Brain microvascular endothelial cell (primary cell): ENCODE measurements at regions not wholly inside any gene's neighbourhood (a gene's known extent, or its start where the extent isn't known, plus 50 kb on each side); places are given as distances from the start of the nearest gene placed in this dataset.
"Not testable (repeated sequence)": the region's sequence is repeated elsewhere in the genome, so short reads cannot be mapped to it uniquely, and the experiment has no call there.

Experiments
- DNase-seq: peaks from one replicate; pipeline ENCODE4 v3.0.0-alpha.2; 2020
- H3K27ac ChIP-seq: fragments of 250-450 bp; sonication (Bioruptor Pico); 2 replicates; pipeline ENCODE4 v1.5.1; 2020; ENCODE audit warnings: mild to moderate bottlenecking, moderate library complexity
- H3K27me3 ChIP-seq: fragments of 250-450 bp; sonication (Bioruptor Pico); replicated peaks from 2 replicates; pipeline ENCODE4 v1.5.1; 2020; ENCODE audit warnings: mild to moderate bottlenecking
- H3K36me3 ChIP-seq: fragments of 250-450 bp; sonication (Bioruptor Pico); replicated peaks from 2 replicates; pipeline ENCODE4 v1.5.1; 2020; ENCODE audit warnings: mild to moderate bottlenecking
- H3K4me3 ChIP-seq: 2 replicates; pipeline ENCODE4 v1.5.1; 2011; ENCODE audit warnings: low read depth, mild to moderate bottlenecking, control low read depth, low read length, moderate library complexity
- in situ Hi-C: cut with HindIII; loops from 2 replicates; pipeline ENCODE4 v1.10.0; 2017; ENCODE audit warnings: low sequenced_read_pairs, low pct_ligation_motif_present
- TF ChIP-seq, protein P1 (sequence below): IDR thresholded peaks from 2 replicates; pipeline ENCODE4 v1.5.1; 2011; ENCODE audit warnings: low read depth, mild to moderate bottlenecking, moderate library complexity, low read length, control low read depth, inconsistent platforms; ENCODE audit errors: missing control alignments

DNA sequence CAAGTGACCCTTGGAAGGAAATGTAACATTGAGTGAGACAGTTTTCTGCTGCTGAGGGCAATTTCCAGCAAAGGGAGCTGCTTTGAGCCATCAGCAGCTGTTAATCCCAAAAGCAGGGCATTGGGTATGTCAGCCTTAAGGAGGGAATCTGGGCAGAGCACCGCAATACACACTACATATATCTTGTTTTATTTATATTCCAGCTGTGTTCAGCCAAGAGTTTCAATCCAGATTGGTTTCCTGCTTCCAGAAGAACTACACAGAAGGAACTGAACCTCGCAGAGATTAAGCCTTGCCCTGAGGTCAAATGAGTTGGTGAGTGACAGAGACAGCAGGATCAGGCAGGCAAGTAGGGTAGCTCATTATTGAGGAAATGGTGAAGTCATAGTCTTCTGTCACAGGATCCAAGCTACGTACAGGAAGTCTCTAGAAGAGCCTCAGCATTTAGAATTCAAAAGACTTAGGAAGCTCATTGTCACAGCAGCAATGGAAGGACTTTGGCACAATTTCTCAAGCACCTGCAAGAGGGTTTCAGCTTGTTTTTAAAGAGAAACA lies 109.9 kb upstream of the HEY2 start:
- Histone ChIP-seq H3K27ac (no peak overlapping the region), H3K27me3 (no peaks in the 10 kb centered on the region), H3K36me3 (no peaks in the 10 kb centered on the region), H3K4me3 (no peak overlapping the region)
- DNase-seq: no peak
- in situ Hi-C loops: no loop called here
- TF ChIP-seq, protein P1, sequence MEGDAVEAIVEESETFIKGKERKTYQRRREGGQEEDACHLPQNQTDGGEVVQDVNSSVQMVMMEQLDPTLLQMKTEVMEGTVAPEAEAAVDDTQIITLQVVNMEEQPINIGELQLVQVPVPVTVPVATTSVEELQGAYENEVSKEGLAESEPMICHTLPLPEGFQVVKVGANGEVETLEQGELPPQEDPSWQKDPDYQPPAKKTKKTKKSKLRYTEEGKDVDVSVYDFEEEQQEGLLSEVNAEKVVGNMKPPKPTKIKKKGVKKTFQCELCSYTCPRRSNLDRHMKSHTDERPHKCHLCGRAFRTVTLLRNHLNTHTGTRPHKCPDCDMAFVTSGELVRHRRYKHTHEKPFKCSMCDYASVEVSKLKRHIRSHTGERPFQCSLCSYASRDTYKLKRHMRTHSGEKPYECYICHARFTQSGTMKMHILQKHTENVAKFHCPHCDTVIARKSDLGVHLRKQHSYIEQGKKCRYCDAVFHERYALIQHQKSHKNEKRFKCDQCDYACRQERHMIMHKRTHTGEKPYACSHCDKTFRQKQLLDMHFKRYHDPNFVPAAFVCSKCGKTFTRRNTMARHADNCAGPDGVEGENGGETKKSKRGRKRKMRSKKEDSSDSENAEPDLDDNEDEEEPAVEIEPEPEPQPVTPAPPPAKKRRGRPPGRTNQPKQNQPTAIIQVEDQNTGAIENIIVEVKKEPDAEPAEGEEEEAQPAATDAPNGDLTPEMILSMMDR: no peak

DNA sequence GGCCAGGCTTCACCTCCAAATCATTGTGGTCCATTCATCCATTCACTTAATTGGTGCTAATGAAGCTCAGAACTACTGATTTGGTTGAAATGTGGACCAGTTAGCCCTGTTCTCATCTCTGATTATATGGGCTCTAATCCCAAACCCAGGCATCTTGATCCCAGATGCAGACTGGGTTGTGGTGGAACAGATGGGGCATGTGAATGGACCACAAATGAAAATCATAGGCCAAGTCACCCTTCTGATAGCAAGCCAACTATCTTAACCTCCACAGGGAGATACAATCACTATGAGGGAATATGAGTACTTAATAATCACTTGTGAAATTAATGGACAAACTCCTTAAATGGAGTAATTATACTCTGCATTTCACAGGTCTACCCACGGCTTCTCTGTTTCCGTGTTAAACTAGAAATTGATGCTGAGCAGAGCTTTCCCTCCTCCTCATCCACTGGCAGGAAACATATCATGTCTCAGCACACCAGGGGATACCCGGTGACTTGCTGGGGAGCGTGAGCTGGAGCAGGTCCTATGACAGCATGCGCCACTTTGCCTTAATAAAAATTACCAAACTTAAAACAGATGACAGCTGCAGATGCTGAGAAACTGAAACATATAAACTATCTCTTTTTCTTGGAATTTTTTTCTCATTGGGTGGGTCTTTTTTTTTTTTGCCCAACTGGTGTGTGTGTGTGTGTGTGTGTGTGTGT lies 108.8 kb upstream of the HEY2 start:
- Histone ChIP-seq H3K27ac (no peak overlapping the region), H3K4me3 (no peak overlapping the region), H3K27me3 (no peaks in the 10 kb centered on the region), H3K36me3 (no peaks in the 10 kb centered on the region)
- TF ChIP-seq, protein P1: no peak
- no peak for DNase-seq
- in situ Hi-C loops: no loop called here

DNA sequence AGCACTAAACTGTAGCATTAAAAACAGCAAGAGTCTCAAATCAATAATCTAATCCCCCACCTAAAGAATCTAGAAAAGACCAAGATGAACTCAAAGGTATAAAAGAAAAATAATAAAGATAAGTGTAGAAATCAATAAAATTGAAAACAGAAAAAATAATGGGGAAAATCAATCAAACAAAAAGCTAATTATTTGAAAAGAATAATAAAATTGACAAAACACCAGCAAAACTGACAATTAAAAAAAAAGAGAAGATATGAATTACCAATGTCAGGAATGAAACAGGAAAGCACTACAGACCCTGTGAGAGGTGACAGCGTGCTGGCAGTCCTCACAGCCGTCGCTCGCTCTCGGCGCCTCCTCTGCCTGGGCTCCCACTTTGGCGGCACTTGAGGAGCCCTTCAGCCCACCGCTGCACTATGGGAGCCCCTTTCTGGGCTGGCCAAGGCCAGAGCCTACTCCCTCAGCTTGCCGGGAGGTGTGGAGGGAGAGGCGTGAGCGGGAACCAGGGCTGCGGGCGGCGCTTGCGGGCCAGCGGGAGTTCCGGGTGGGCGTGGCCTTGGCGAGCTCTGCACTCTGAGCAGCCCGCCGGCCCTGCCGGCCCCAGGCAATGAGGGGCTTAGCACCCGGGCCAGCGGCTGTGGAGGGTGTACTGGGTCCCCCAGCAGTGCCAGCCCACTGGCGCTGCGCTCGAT lies 105.3 kb upstream of the HEY2 start:
- H3K4me3 ChIP-seq, in situ Hi-C loops, H3K36me3 ChIP-seq, DNase-seq, H3K27me3 ChIP-seq, H3K27ac ChIP-seq: not testable (repeated sequence)

DNA sequence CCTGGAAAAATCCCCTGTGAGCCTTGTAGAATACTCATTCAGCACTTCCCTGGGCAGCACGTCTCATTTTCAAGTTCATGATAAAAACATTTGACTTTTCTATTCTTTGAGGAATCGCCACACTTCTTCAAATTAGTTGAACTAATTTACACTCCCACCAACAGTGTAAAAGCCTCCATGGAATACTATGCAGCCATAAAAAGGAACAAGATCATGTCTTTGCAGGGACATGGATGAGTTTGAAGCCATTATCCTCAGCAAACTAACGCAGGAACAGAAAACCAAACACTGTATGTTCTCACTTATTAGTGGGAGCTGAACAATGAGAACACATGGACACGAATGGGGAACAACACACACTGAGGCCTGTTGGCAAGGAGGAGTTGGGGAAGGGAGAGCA lies 102.0 kb upstream of the HEY2 start:
- no peak for DNase-seq
- Histone ChIP-seq H3K36me3 (no peaks in the 10 kb centered on the region), H3K4me3 (no peak overlapping the region), H3K27ac (no peak overlapping the region), H3K27me3 (no peaks in the 10 kb centered on the region)
- TF ChIP-seq, protein P1: no peak
- in situ Hi-C loops: no loop called here

DNA sequence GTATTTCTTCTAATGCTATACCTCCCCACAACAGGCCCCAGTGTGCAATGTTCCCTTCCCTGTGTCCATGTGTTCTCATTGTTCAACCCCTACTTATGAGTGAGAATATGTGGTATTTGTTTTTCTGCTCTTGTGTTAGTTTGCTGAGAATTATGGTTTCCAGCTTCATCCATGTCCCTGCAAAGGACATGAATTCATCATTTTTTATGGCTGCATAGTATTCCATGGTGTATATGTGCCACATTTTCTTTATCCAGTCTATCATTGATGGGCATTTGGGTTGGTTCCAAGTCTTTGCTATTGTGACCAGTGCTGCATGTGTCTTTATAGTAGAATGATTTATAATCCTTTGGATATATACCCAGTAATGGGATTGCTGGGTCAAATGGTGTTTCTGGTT lies 95.7 kb upstream of the HEY2 start:
- in situ Hi-C loops, DNase-seq, H3K27me3 ChIP-seq, H3K27ac ChIP-seq, H3K36me3 ChIP-seq, H3K4me3 ChIP-seq: not testable (repeated sequence)

DNA sequence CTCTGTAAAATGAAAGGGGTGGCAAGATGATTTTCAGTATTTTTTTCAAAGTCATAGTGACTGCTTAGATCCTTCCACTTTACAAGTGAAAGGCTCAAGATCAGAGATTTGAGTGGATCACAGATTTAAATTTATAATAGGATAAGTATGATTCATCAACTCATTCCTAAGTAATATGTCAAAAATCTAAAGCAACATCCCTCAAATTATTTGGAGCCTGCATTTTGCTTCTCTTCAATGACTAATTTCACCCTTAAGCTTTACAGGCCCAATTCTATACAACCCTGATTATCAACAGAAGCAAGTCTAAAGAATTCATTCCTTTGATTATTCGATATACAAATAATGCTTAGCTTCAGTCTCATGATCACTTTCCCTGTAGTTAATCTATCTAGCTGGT lies 93.9 kb upstream of the HEY2 start:
- in situ Hi-C loops: no loop called here
- TF ChIP-seq, protein P1: no peak
- H3K27ac ChIP-seq: no peak overlapping the region
- H3K27me3 ChIP-seq: no peaks in the 10 kb centered on the region
- no peaks in the 10 kb centered on the region for H3K36me3 ChIP-seq
- no peak overlapping the region for H3K4me3 ChIP-seq
- DNase-seq: no peak
